GM23248 (cell line): ENCODE measurements at regions not wholly inside any gene's neighbourhood (a gene's known extent, or its start where the extent isn't known, plus 50 kb on each side); places are given as distances from the start of the nearest gene placed in this dataset.

Experiments
- DNase-seq: peaks from one replicate; pipeline ENCODE4 v3.0.0-alpha.2; 2015
- H2AFZ ChIP-seq: fragments of 200-600 bp; sonication (generic); 2 replicates; pipeline ENCODE4 v1.6.1; 2016; ENCODE audit warnings: antibody characterized with exemption
- H3F3A ChIP-seq: fragments of 200-600 bp; sonication (generic); 2 replicates; pipeline ENCODE4 v1.6.1; 2016; ENCODE audit warnings: mild to moderate bottlenecking, antibody characterized with exemption, mixed run types; ENCODE audit not compliant: insufficient read depth
- H3K27ac ChIP-seq: fragments of 200-600 bp; sonication (generic); 2 replicates; pipeline ENCODE4 v1.5.1; 2016; ENCODE audit warnings: mild to moderate bottlenecking
- H3K27me3 ChIP-seq: fragments of 200-600 bp; sonication (generic); replicated peaks from 2 replicates; pipeline ENCODE4 v1.6.1; 2016; ENCODE audit warnings: mild to moderate bottlenecking; ENCODE audit not compliant: insufficient read depth
- H3K36me3 ChIP-seq: fragments of 200-600 bp; sonication (generic); 2 replicates; pipeline ENCODE4 v1.6.1; 2016; ENCODE audit warnings: low read depth, mild to moderate bottlenecking
- H3K4me1 ChIP-seq: fragments of 200-600 bp; sonication (generic); 2 replicates; pipeline ENCODE4 v1.6.1; 2016; ENCODE audit warnings: mild to moderate bottlenecking; ENCODE audit not compliant: insufficient read depth
- H3K4me2 ChIP-seq: fragments of 200-600 bp; sonication (generic); one replicate; pipeline ENCODE4 v1.6.1; 2016; ENCODE audit warnings: mild to moderate bottlenecking; ENCODE audit not compliant: unreplicated experiment
- H3K4me3 ChIP-seq: fragments of 200-600 bp; sonication (generic); 2 replicates; pipeline ENCODE4 v1.5.1; 2016; ENCODE audit warnings: mild to moderate bottlenecking
- H3K79me2 ChIP-seq: fragments of 200-600 bp; sonication (generic); 2 replicates; pipeline ENCODE4 v1.6.1; 2016; ENCODE audit warnings: mild to moderate bottlenecking; ENCODE audit not compliant: insufficient read depth
- H3K9ac ChIP-seq: fragments of 200-600 bp; sonication (generic); 2 replicates; pipeline ENCODE4 v1.6.1; 2016; ENCODE audit warnings: mild to moderate bottlenecking
- H3K9me2 ChIP-seq: fragments of 200-600 bp; sonication (generic); 2 replicates; pipeline ENCODE4 v1.6.1; 2016; ENCODE audit warnings: mixed run types, mild to moderate bottlenecking, moderate library complexity; ENCODE audit not compliant: insufficient read depth
- H3K9me3 ChIP-seq: fragments of 200-600 bp; sonication (generic); one replicate; pipeline ENCODE4 v1.6.1; 2017; ENCODE audit warnings: low read depth
- H4K20me1 ChIP-seq: fragments of 200-600 bp; sonication (generic); 2 replicates; pipeline ENCODE4 v1.6.0; 2016; ENCODE audit not compliant: insufficient read depth
- EZH2 ChIP-seq: fragments of 200-600 bp; sonication (generic); IDR thresholded peaks from 2 replicates; pipeline ENCODE4 v1.6.1; 2018; ENCODE audit warnings: antibody characterized with exemption, mild to moderate bottlenecking; ENCODE audit not compliant: insufficient read depth, poor library complexity, severe bottlenecking
- EZH2phosphoT487 ChIP-seq: fragments of 200-600 bp; sonication (generic); IDR thresholded peaks from 2 replicates; pipeline ENCODE4 v1.6.1; 2018; ENCODE audit warnings: antibody characterized with exemption, moderate library complexity, mild to moderate bottlenecking, low read depth; ENCODE audit not compliant: insufficient read depth
- WGBS, 2 experiments: methylation state at CpG; one replicate each; pipeline ENCODE4 v1.1.6; 2015 to 2017; ENCODE audit warnings: low lambda C conversion rate in 2 of 2, low coverage in 1 of 2; ENCODE audit errors: missing lambda C conversion rate in 2 of 2; 5-methylcytosine and 5-hydroxymethylcytosine counted together
- in situ Hi-C: fragments of 300-500 bp; cut with MboI; formaldehyde crosslinking; loops from 2 replicates; pipeline ENCODE4 v1.15.0; 2020

DNA sequence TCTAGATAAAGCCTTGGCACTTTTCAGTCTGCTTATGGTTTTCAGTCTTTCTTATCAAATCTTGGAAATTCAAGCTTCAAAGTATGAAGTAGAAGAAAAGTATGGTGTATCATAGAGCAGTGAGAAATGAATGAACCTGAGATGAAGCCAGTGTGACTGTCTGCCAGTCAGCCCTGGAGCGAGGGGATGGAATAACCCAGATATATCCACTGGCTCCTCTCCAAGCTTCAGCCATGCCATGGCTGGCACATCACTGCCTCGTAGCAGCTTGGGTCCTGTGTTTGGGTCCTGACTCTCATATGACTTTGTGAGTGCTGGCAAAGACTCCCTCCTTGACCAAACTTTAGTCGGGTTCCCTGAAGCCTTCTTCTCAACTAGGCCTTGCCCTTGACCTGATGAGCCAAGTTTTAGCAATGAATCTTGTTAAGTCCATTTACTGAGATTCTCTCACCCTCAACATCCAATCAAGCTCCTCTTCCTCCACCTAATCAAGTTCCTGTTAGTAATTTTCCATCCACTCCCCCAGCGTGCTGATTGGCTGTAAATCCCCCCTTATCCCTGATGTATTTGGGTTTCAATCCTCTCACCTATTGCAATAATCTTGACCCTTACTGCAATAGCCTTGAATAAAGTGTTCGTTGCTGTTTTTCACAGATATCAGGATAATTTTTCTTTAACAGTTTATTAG is 62.5 kb upstream of the PRDX6 start:
- in situ Hi-C loops = loop anchor here (10.0 kb wide), 2 partner anchors 160 to 590 kb away; no protein-coding TSS in a partner anchor
- Histone ChIP-seq H3K4me3 (no peak overlapping the region), H3K4me2 (no peak overlapping the region), H3F3A (peaks cover 25% of the 10 kb centered on the region), H3K9me2 (no peaks in the 10 kb centered on the region), H3K27ac (no peak overlapping the region), H3K4me1 (peaks cover 41% of the 10 kb centered on the region), H3K9ac (no peak overlapping the region), H3K36me3 (no peaks in the 10 kb centered on the region), H3K27me3 (no peaks in the 10 kb centered on the region), H3K79me2 (no peaks in the 10 kb centered on the region), H2AFZ (no peak overlapping the region), H3K9me3 (no peaks in the 10 kb centered on the region), H4K20me1 (no peaks in the 10 kb centered on the region)
- WGBS, 2 experiments = 91 to 92% methylated on average over 5 of the region's 5 CpGs
- no peak for DNase-seq
- no peak for TF ChIP-seq EZH2phosphoT487
- no peak for TF ChIP-seq EZH2

- Histone ChIP-seq H3K79me2 (no peaks in the 10 kb centered on the region), H3K4me3 (no peak overlapping the region), H3K9me2 (no peaks in the 10 kb centered on the region), H3K9ac (no peak overlapping the region), H3K9me3 (no peaks in the 10 kb centered on the region), H3K36me3 (no peaks in the 10 kb centered on the region), H2AFZ (no peak overlapping the region), H3F3A (peaks cover 17% of the 10 kb centered on the region), H3K4me2 (no peak overlapping the region), H3K4me1 (peaks cover 39% of the 10 kb centered on the region), H3K27ac (no peak overlapping the region), H4K20me1 (no peaks in the 10 kb centered on the region), H3K27me3 (no peaks in the 10 kb centered on the region)
- DNase-seq = no peak
- 90 to 96% methylated on average over 3 of the region's 3 CpGs for WGBS, 2 experiments
- in situ Hi-C loops = loop anchor here (10.0 kb wide), 2 partner anchors 161 to 591 kb away; no protein-coding TSS in a partner anchor
- TF ChIP-seq EZH2 = no peak
- no peak for TF ChIP-seq EZH2phosphoT487
These were observed 61.6 kb upstream of the PRDX6 start for GRCh38 chr1:173415490-173415889.

GRCh38 chr1:173415905-173416450 is 61.2 kb upstream of the PRDX6 start:
- no peak for DNase-seq
- H2AFZ ChIP-seq = no peak overlapping the region
- H3K4me1 ChIP-seq = peaks cover 38% of the 10 kb centered on the region
- H3K79me2 ChIP-seq = no peaks in the 10 kb centered on the region
- H4K20me1 ChIP-seq = no peaks in the 10 kb centered on the region
- TF ChIP-seq EZH2phosphoT487 = no peak
- no peaks in the 10 kb centered on the region for H3K36me3 ChIP-seq
- H3K27me3 ChIP-seq = no peaks in the 10 kb centered on the region
- peaks cover 16% of the 10 kb centered on the region for H3F3A ChIP-seq
- no peaks in the 10 kb centered on the region for H3K9me2 ChIP-seq
- no peak overlapping the region for H3K9ac ChIP-seq
- no peak overlapping the region for H3K4me2 ChIP-seq
- no peak overlapping the region for H3K4me3 ChIP-seq
- no peaks in the 10 kb centered on the region for H3K9me3 ChIP-seq
- 66 to 72% methylated on average over 5 of the region's 5 CpGs for WGBS, 2 experiments
- no peak overlapping the region for H3K27ac ChIP-seq
- in situ Hi-C loops = loop anchor here (10.0 kb wide), 2 partner anchors 161 to 591 kb away; no protein-coding TSS in a partner anchor

DNA sequence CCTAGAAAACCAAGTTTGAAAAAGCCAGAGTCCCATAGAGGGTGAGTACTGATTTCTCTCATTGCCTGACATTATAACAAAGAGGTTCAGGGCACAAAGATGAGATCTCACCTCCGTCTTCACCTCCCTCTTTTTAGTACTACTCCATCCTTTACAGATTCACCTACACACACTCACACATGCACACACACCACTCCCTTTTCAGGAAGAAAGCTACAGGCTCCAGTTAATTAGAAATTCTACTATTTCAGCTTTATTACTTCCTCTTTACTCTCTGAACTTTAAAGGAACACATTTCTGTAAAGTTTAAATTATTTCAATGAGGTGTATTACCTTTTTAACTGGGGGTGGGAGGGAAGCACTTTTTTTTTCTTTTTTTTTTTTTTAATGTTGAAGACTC is 59.6 kb upstream of the PRDX6 start:
- no peaks in the 10 kb centered on the region for H3K9me3 ChIP-seq
- WGBS, 2 experiments = 83 to 92% methylated on average over 1 of the region's 1 CpG
- H3K4me3 ChIP-seq = no peak overlapping the region
- H2AFZ ChIP-seq = no peak overlapping the region
- TF ChIP-seq EZH2phosphoT487 = no peak
- TF ChIP-seq EZH2 = no peak
- peaks cover 7% of the 10 kb centered on the region for H3F3A ChIP-seq
- H3K9me2 ChIP-seq = no peaks in the 10 kb centered on the region
- no peak overlapping the region for H3K27ac ChIP-seq
- no peaks in the 10 kb centered on the region for H3K36me3 ChIP-seq
- in situ Hi-C loops = loop anchor here (10.0 kb wide), 2 partner anchors 163 to 593 kb away; no protein-coding TSS in a partner anchor
- H3K27me3 ChIP-seq = no peaks in the 10 kb centered on the region
- no peaks in the 10 kb centered on the region for H3K79me2 ChIP-seq
- DNase-seq = no peak
- peaks cover 23% of the 10 kb centered on the region for H3K4me1 ChIP-seq
- no peak overlapping the region for H3K4me2 ChIP-seq
- no peaks in the 10 kb centered on the region for H4K20me1 ChIP-seq
- H3K9ac ChIP-seq = no peak overlapping the region
